ENCODE measurements at regions not wholly inside any gene's neighbourhood (a gene's known extent, or its start where the extent isn't known, plus 50 kb on each side); places are given as distances from the start of the nearest gene placed in this dataset.

DNA sequence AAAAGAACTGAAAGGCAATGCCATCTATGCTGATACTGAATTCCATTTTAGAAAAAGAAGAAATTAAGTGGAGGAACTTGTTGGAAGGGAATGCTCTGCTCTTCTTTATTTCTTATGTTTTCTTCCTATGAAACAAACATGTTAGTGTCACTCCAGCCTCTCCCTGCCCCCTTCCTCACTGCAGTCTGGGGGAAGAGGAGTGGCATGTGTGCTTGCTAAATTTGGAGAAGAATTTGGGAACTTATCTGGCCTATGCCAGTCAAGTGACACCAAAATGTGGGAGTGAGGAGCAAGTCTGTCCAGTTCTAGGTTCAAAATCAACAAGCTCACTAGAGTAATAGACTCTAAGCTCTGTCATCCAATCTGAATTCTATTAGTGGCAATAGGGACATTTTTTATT lies 214.6 kb downstream of the RBM26 start:
- Histone ChIP-seq H3K9me3 (ENCODE audit: insufficient read depth, low read depth, low read length) (no peaks in the 10 kb centered on the region), H3K4me2 (ENCODE audit: low read depth, low read length, poor library complexity, severe bottlenecking) (peak overlapping the region; percentile 8), H3K79me2 (ENCODE audit: insufficient read depth, low read length) (no peaks in the 10 kb centered on the region), H3K9me2 (replicated peaks; ENCODE audit: low read depth, low read length) (no peaks in the 10 kb centered on the region), H4K20me1 (ENCODE audit: insufficient read depth, low read length, poor library complexity, severe bottlenecking) (no peaks in the 10 kb centered on the region), H3F3A (ENCODE audit: low read depth) (0 out of 2 replicates have a peak, but pooled peaks cover 4% of the 10 kb centered on the region), H3K9ac (ENCODE audit: low read depth, low read length, poor library complexity, severe bottlenecking) (no peak overlapping the region), H3K27me3 (ENCODE audit: insufficient read depth, low read length, poor library complexity, severe bottlenecking) (no peaks in the 10 kb centered on the region), H3K4me3 (ENCODE audit: low read length, poor library complexity, severe bottlenecking) (no peak overlapping the region), H2AFZ (ENCODE audit: low read length) (peak overlapping the region; percentile 42; the same call in 1 of the 2 replicates), H3K4me1 (ENCODE audit: insufficient read depth, low read length, poor library complexity, severe bottlenecking) (peaks cover 67% of the 10 kb centered on the region), H3K36me3 (ENCODE audit: insufficient read depth, low read length) (no peaks in the 10 kb centered on the region)
- TF ChIP-seq, protein P1, sequence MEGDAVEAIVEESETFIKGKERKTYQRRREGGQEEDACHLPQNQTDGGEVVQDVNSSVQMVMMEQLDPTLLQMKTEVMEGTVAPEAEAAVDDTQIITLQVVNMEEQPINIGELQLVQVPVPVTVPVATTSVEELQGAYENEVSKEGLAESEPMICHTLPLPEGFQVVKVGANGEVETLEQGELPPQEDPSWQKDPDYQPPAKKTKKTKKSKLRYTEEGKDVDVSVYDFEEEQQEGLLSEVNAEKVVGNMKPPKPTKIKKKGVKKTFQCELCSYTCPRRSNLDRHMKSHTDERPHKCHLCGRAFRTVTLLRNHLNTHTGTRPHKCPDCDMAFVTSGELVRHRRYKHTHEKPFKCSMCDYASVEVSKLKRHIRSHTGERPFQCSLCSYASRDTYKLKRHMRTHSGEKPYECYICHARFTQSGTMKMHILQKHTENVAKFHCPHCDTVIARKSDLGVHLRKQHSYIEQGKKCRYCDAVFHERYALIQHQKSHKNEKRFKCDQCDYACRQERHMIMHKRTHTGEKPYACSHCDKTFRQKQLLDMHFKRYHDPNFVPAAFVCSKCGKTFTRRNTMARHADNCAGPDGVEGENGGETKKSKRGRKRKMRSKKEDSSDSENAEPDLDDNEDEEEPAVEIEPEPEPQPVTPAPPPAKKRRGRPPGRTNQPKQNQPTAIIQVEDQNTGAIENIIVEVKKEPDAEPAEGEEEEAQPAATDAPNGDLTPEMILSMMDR (conservative IDR thresholded peaks at IDR 0.05; ENCODE audit: low read length): no peak
- TF ChIP-seq EZH2phosphoT487 (IDR thresholded peaks at IDR 0.05; ENCODE audit: borderline replicate concordance): no peak

DNA sequence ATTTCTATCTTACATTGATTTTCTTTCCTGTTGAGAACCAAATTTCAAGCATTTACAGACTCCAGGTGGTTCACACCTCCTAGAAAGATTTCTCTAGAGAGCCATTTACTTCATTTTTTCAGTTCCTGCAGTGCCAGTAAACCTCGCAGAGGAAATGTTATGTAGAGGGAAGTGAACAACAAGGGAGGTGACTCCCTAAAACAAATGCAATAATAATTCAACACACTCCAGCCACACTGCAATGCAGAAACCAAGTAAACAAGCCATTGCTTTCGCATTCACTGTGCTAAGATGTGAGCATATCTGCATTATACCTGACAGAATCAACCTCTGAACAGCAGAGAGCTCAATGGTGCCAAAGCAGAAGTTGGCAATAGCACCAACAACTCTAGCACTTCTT lies 215.1 kb downstream of the RBM26 start:
- no peak overlapping the region for H3K9ac ChIP-seq (ENCODE audit: low read depth, low read length, poor library complexity, severe bottlenecking)
- H3K79me2 ChIP-seq (ENCODE audit: insufficient read depth, low read length): no peaks in the 10 kb centered on the region
- no peaks in the 10 kb centered on the region for H3K36me3 ChIP-seq (ENCODE audit: insufficient read depth, low read length)
- TF ChIP-seq, protein P1 (conservative IDR thresholded peaks at IDR 0.05; ENCODE audit: low read length): no peak
- no peak for TF ChIP-seq EZH2phosphoT487 (IDR thresholded peaks at IDR 0.05; ENCODE audit: borderline replicate concordance)
- H3K27me3 ChIP-seq (ENCODE audit: insufficient read depth, low read length, poor library complexity, severe bottlenecking): no peaks in the 10 kb centered on the region
- no peaks in the 10 kb centered on the region for H4K20me1 ChIP-seq (ENCODE audit: insufficient read depth, low read length, poor library complexity, severe bottlenecking)
- H3K4me3 ChIP-seq (ENCODE audit: low read length, poor library complexity, severe bottlenecking): no peak overlapping the region
- H3K9me2 ChIP-seq (replicated peaks; ENCODE audit: low read depth, low read length): no peaks in the 10 kb centered on the region
- peak overlapping the region; percentile 42 for H2AFZ ChIP-seq (ENCODE audit: low read length)
- H3K9me3 ChIP-seq (ENCODE audit: insufficient read depth, low read depth, low read length): no peaks in the 10 kb centered on the region
- peak overlapping the region; percentile 8 for H3K4me2 ChIP-seq (ENCODE audit: low read depth, low read length, poor library complexity, severe bottlenecking)
- 0 out of 2 replicates have a peak, but pooled peaks cover 4% of the 10 kb centered on the region for H3F3A ChIP-seq (ENCODE audit: low read depth)
- H3K4me1 ChIP-seq (ENCODE audit: insufficient read depth, low read length, poor library complexity, severe bottlenecking): peaks cover 61% of the 10 kb centered on the region

DNA sequence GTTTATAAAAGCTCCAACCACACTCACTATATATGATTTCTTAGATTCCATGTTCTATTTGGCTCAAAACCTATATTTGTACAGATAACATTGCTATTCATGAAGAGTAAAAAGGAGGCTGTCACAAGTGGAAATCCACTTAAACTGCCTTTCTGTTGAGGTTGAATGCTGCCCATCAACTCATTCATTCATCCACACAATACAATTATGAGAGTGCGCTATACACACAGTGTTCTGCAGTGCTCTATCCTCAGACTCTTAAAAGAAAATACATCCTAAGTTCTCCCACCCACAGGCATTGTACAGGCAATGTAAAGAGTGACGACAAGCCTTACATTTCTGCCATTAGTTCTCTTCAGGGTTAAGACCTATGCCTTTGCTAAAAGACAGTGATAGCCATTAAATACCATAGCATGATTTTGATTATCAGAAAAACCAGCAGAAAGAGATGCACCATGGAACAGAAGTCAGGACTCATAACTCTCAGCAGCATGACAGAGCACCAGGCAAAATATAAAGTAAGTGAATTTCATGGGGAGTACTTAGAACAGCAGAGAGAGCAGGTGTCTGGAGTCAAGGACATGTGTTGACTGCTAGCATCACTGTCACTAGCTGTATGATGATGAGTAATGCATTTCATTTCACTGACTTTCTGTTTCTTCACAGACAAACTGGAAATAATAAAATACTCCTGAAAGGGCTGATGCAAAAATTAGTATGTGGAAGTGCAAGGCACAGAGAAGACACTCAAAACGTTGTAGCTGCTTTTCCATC lies 218.0 kb downstream of the RBM26 start:
- TF ChIP-seq, protein P1 (conservative IDR thresholded peaks at IDR 0.05; ENCODE audit: low read length): no peak
- H3F3A ChIP-seq (ENCODE audit: low read depth): no peaks in the 10 kb centered on the region
- H4K20me1 ChIP-seq (ENCODE audit: insufficient read depth, low read length, poor library complexity, severe bottlenecking): no peaks in the 10 kb centered on the region
- H2AFZ ChIP-seq (ENCODE audit: low read length): peak overlapping the region; percentile 13; the same call in 1 of the 2 replicates
- no peak overlapping the region for H3K4me2 ChIP-seq (ENCODE audit: low read depth, low read length, poor library complexity, severe bottlenecking)
- H3K79me2 ChIP-seq (ENCODE audit: insufficient read depth, low read length): no peaks in the 10 kb centered on the region
- peaks cover 33% of the 10 kb centered on the region for H3K4me1 ChIP-seq (ENCODE audit: insufficient read depth, low read length, poor library complexity, severe bottlenecking)
- no peak overlapping the region for H3K4me3 ChIP-seq (ENCODE audit: low read length, poor library complexity, severe bottlenecking)
- H3K9me2 ChIP-seq (replicated peaks; ENCODE audit: low read depth, low read length): no peaks in the 10 kb centered on the region
- no peaks in the 10 kb centered on the region for H3K36me3 ChIP-seq (ENCODE audit: insufficient read depth, low read length)
- no peak overlapping the region for H3K9ac ChIP-seq (ENCODE audit: low read depth, low read length, poor library complexity, severe bottlenecking)
- no peaks in the 10 kb centered on the region for H3K9me3 ChIP-seq (ENCODE audit: insufficient read depth, low read depth, low read length)
- no peaks in the 10 kb centered on the region for H3K27me3 ChIP-seq (ENCODE audit: insufficient read depth, low read length, poor library complexity, severe bottlenecking)
